ENCODE measurements at regions not wholly inside any gene's neighbourhood (a gene's known extent, or its start where the extent isn't known, plus 50 kb on each side); places are given as distances from the start of the nearest gene placed in this dataset.

GRCh38 chr15:70323111-70323851 lies 225.6 kb upstream of the TLE3 start:
- H3K9me3 ChIP-seq: no peaks in the 10 kb centered on the region
- intact Hi-C loops (cut with DNase I; ENCODE audit: low total_unique reads): no loop called here
- TF ChIP-seq CTCF (IDR thresholded peaks at IDR 0.05) (no peak), POLR2A (IDR thresholded peaks at IDR 0.05) (no peak)
- peak overlapping the region; percentile 60 to 86 for H3K27ac ChIP-seq
- H3K27me3 ChIP-seq: no peaks in the 10 kb centered on the region
- H3K36me3 ChIP-seq: no peaks in the 10 kb centered on the region
- peak; percentile 88 to 90 for DNase-seq
- H3K4me3 ChIP-seq: no peak overlapping the region
- H3K4me1 ChIP-seq: peaks cover 5 to 12% of the 10 kb centered on the region in 2 donors

- Histone ChIP-seq H3K4me1 (peaks cover 5 to 12% of the 10 kb centered on the region in 2 donors), H3K36me3 (no peaks in the 10 kb centered on the region), H3K27ac (peak overlapping the region; percentile 67 to 86), H3K9me3 (no peaks in the 10 kb centered on the region), H3K27me3 (no peaks in the 10 kb centered on the region), H3K4me3 (no peak overlapping the region)
- TF ChIP-seq CTCF (IDR thresholded peaks at IDR 0.05): no peak
- no peak for TF ChIP-seq POLR2A (IDR thresholded peaks at IDR 0.05)
- no peak for DNase-seq
- intact Hi-C loops (cut with DNase I; ENCODE audit: low total_unique reads): no loop called here
These were observed 224.4 kb upstream of the TLE3 start for GRCh38 chr15:70322051-70322668.

- Histone ChIP-seq H3K4me1 (peaks cover 9 to 15% of the 10 kb centered on the region in 2 donors), H3K4me3 (no peak overlapping the region), H3K36me3 (no peaks in the 10 kb centered on the region), H3K27me3 (no peaks in the 10 kb centered on the region), H3K9me3 (no peaks in the 10 kb centered on the region), H3K27ac (peak overlapping the region; percentile 67 to 86)
- intact Hi-C loops (cut with DNase I; ENCODE audit: low total_unique reads): no loop called here
- TF ChIP-seq CTCF (IDR thresholded peaks at IDR 0.05): no peak
- no peak for TF ChIP-seq POLR2A (IDR thresholded peaks at IDR 0.05)
- no peak for DNase-seq
These were observed 223.6 kb upstream of the TLE3 start for GRCh38 chr15:70321172-70321819.

- TF ChIP-seq CTCF (IDR thresholded peaks at IDR 0.05) (no peak), POLR2A (IDR thresholded peaks at IDR 0.05) (no peak)
- intact Hi-C loops (cut with DNase I; ENCODE audit: low total_unique reads): no loop called here
- no peak overlapping the region for H3K4me3 ChIP-seq
- H3K9me3 ChIP-seq: no peaks in the 10 kb centered on the region
- no peak for DNase-seq
- H3K27ac ChIP-seq: peak overlapping the region; percentile 67 to 86
- peaks cover 10 to 16% of the 10 kb centered on the region in 2 donors for H3K4me1 ChIP-seq
- H3K36me3 ChIP-seq: no peaks in the 10 kb centered on the region
- H3K27me3 ChIP-seq: no peaks in the 10 kb centered on the region
These were observed 222.8 kb upstream of the TLE3 start for GRCh38 chr15:70320482-70320881.

- DNase-seq: no peak
- Histone ChIP-seq H3K9me3 (no peaks in the 10 kb centered on the region), H3K4me1 (peaks cover 10 to 16% of the 10 kb centered on the region in 2 donors), H3K4me3 (no peak overlapping the region), H3K27me3 (no peaks in the 10 kb centered on the region), H3K36me3 (no peaks in the 10 kb centered on the region), H3K27ac (peak overlapping the region; percentile 67 to 86)
- intact Hi-C loops (cut with DNase I; ENCODE audit: low total_unique reads): no loop called here
- TF ChIP-seq CTCF (IDR thresholded peaks at IDR 0.05) (no peak), POLR2A (IDR thresholded peaks at IDR 0.05) (no peak)
These were observed 222.4 kb upstream of the TLE3 start for GRCh38 chr15:70320077-70320476.
